ENCODE measurements at regions not wholly inside any gene's neighbourhood (a gene's known extent, or its start where the extent isn't known, plus 50 kb on each side); places are given as distances from the start of the nearest gene placed in this dataset.
A peak's percentile ranks its signal among the peaks of the same experiment; 100 is the strongest.
"Not testable (repeated sequence)": the region's sequence is repeated elsewhere in the genome, so short reads cannot be mapped to it uniquely, and the experiment has no call there.

DNA sequence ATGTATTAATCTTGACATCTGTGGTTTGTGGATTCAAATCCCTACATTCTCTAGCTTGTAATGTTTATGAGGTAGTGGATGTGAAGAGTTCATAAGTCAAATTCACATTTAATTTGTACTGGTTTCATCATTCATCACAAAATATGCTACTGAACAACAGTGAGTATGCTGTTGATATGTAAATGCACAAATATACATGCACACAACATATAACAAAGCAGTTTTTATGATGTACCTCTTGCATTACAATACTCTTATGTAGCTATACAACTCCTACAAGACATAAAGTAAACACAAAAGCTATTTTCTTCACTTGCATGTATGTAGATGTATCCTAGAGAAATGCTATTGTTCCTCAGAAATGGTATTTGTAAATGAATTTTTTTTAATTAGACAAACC is 111.0 kb upstream of the ANTXRL start:
- TF ChIP-seq, protein P1, sequence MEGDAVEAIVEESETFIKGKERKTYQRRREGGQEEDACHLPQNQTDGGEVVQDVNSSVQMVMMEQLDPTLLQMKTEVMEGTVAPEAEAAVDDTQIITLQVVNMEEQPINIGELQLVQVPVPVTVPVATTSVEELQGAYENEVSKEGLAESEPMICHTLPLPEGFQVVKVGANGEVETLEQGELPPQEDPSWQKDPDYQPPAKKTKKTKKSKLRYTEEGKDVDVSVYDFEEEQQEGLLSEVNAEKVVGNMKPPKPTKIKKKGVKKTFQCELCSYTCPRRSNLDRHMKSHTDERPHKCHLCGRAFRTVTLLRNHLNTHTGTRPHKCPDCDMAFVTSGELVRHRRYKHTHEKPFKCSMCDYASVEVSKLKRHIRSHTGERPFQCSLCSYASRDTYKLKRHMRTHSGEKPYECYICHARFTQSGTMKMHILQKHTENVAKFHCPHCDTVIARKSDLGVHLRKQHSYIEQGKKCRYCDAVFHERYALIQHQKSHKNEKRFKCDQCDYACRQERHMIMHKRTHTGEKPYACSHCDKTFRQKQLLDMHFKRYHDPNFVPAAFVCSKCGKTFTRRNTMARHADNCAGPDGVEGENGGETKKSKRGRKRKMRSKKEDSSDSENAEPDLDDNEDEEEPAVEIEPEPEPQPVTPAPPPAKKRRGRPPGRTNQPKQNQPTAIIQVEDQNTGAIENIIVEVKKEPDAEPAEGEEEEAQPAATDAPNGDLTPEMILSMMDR (IDR thresholded peaks at IDR 0.05; ENCODE audit: insufficient read depth, low read depth, low read length, missing control alignments): no peak
- H3K4me3 ChIP-seq (ENCODE audit: low read length): no peak overlapping the region
- no peak for DNase-seq (ENCODE audit: low read depth)

DNA sequence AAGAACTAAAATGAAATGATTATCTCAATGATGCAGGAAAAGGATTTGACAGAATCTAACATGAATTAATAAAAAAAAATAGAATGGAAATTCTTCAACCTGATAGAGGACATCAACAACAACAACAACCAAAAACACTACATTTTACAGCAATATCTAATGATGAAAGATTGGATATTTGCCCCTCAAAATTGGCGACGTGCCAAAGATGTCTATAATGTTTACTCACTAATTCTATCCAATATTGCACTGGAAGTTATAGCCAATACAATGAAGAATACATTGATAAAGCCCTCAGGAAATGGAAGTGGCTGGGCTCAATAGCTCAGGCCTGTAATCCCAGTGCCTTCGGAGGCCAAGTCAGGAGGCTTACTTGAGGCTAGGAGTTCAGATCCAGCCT is 99.4 kb upstream of the ANTXRL start:
- not testable (repeated sequence) for H3K4me3 ChIP-seq (ENCODE audit: low read length); DNase-seq (ENCODE audit: low read depth)

DNA sequence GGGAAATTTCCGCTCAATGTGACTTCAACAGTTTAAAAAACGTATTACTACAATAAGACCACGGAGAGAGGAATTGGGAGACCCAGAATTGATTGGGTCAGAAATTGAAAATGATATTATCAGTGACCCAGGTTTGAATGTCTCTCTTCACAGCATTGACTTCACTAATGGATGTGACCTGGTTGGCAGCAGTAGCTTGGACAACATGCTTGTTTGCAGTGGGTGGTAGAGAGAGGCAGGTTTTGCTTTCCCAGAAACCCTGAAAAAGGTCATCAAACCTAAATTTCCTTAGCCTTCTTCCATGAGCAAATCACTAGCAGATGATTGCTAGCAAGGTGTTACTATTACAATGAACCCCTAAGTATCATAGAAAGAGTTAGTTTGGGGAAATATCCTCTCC is 89.7 kb upstream of the ANTXRL start:
- TF ChIP-seq, protein P1 (IDR thresholded peaks at IDR 0.05; ENCODE audit: insufficient read depth, low read depth, low read length, missing control alignments): no peak
- no peak for DNase-seq (ENCODE audit: low read depth)
- H3K4me3 ChIP-seq (ENCODE audit: low read length): no peak overlapping the region

DNA sequence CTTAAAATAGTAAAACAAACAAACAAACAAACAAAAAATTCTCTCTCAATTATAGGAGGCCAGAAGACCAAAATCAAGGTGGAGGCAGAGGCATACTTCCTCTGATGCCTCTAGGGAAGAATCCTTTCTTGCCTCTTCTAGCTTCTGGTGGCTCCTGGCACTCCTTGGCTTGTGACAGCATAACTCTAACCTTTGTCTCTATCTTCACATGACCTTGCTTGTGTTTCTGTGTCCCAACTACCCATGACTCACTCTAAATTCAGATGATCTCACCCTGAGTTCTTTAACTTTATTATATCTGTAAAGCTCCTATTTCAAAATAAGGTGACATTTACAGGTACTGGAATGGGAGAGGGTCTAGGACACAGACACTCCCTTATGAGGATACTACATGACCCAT is 88.3 kb upstream of the ANTXRL start:
- peak; percentile 36 for DNase-seq (ENCODE audit: low read depth)

DNA sequence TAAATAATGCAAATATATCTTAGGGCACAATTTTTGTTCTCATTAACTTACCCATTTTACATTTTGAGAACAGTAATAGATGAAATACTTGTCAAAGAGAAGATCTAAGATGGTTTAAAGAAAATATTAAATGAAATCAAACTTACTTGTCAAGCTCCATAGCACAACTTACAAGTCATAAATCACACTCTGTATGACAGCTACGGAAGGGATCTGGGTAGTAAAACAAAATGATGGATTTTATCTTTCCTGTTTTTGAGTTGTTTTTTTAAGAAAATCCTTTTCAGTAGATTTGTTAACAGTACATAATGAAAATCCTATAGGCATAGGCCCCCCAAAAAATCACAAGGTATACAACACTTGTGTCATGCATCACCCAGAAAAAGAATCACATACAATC is 84.4 kb upstream of the ANTXRL start:
- DNase-seq (ENCODE audit: low read depth); H3K4me3 ChIP-seq (ENCODE audit: low read length): not testable (repeated sequence)

More for the DNA sequence above, 88.3 kb upstream of the ANTXRL start:
- TF ChIP-seq, protein P1 (IDR thresholded peaks at IDR 0.05; ENCODE audit: insufficient read depth, low read depth, low read length, missing control alignments): no peak
- no peak overlapping the region for H3K4me3 ChIP-seq (ENCODE audit: low read length)

DNA sequence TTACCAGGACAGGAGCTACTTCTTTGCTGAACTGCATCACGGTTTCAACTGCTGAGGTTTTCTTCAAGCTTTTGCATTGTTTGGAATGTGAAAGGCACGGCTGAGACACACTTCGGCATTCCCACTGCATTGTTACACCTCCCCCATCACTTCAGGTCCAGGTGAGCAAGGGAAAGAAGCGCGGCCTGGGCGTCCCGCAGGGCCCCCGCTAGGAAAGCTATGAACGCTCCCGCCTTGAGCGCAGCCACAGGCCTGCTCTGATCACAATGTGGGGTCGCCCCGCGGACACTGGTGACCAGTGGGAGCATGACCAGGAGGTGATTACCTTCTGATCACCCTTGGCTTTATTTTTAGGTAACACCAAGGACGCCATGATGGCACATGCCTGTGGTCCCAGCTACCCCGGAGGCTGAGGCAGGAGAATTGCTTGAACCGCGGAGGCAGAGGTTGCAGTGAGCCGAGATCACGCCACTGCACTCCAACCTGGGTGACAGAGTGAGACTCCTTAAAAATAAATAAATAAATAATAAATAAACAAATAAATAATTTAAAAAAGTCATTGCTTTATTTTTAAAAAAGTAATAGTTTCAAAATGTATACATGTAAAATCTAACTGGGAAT is 82.2 kb upstream of the ANTXRL start:
- not testable (repeated sequence) for H3K4me3 ChIP-seq (ENCODE audit: low read length); DNase-seq (ENCODE audit: low read depth)

DNA sequence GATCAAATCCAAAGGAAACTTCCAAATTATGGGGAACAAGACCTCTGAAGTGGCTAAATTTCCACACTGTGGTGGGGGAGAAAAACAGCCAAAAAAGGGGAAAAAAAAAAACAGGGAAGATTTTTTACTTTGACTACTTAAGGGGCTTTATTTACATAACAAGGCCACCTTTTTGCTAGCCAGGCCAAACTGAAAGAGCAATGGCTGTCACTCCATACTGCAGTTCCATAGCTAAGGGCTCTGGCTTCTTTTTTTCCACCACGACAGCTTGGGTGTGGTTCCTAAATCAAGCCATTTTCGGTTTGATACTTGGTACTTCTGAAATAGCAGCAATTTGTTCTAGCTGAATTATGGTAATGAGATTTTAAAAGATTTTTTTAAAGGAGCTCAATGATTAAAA is 76.4 kb upstream of the ANTXRL start:
- H3K4me3 ChIP-seq (ENCODE audit: low read length); DNase-seq (ENCODE audit: low read depth): not testable (repeated sequence)

DNA sequence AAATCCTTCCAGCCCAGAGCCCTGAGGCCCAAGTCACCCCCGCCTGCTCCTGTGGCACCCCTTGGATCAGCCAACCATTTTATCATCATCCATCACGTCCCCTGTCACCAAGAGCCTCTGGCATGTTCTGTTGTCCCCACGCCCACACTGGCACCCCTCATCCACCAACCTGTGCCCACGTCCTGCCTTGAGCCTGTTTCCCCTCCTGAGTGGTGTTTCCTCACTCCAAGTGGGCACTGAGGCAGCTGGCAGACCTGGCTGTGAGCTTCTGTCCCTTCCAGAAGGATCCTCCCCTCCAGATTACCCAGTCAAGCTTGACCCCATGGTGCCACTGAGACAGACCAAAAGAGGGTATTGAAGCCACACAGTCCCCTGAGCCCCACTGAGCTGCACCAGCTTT is 71.4 kb upstream of the ANTXRL start:
- TF ChIP-seq, protein P1 (IDR thresholded peaks at IDR 0.05; ENCODE audit: insufficient read depth, low read depth, low read length, missing control alignments): no peak
- DNase-seq (ENCODE audit: low read depth): no peak
- no peak overlapping the region for H3K4me3 ChIP-seq (ENCODE audit: low read length)

DNA sequence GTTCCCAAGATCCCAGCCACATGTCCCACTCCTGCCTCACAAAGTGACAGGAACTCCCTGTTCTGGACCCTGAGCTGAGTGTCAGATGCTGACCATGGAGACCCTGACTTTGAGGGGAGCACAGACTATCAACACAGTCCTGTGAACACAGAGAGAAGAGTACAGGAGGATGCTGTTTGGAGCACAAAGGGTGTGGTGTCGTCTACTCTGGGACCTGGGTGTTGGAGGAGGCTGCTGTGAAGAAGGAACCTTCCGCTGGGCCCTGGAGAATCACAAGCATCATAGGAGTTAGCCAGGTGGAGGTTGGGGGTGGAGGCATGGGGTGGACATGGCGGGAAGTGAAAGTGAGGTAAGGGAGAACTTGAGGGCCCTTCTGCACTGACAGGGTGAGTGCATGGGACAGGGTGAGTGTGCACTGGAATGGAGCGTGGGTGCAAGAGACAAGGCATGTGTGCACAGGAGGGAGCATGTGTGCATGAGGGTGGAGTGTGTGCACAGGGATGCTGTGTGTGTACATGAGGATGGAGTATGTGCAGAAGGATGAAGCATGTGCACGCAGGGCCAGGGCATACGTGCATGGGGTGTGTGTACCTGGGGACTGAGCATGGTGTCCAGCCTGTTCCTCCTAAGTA is 70.7 kb upstream of the ANTXRL start:
- no peak for DNase-seq (ENCODE audit: low read depth)
- TF ChIP-seq, protein P1 (IDR thresholded peaks at IDR 0.05; ENCODE audit: insufficient read depth, low read depth, low read length, missing control alignments): no peak

More for the DNA sequence above, 70.7 kb upstream of the ANTXRL start:
- H3K4me3 ChIP-seq (ENCODE audit: low read length): no peak overlapping the region
